Heart left ventricle (tissue), 16 donors: ENCODE measurements at regions not wholly inside any gene's neighbourhood (a gene's known extent, or its start where the extent isn't known, plus 50 kb on each side); places are given as distances from the start of the nearest gene placed in this dataset.

Experiments used
- ATAC-seq, 4 donors: fragments of 200-7000 bp; cut with Tn5 transposase; one replicate each; pipeline ENCODE4 v1.9.1; 2020 to 2022; ENCODE audit warnings: moderate library complexity in 4 of 4, mild to moderate bottlenecking in 3 of 4, moderate number of reproducible peaks in 1 of 4
- DNase-seq, 5 donors: peaks; one replicate each; pipeline ENCODE4 v3.0.0-alpha.2; 2020
- H3K27ac ChIP-seq, 12 donors: fragments of 200-600 bp; sonication (generic) in 4 of 12; one replicate each; pipeline versions ENCODE4 v1.5.0 to v1.8.0; 2016 to 2022; ENCODE audit warnings: mild to moderate bottlenecking in 2 of 12
- H3K27me3 ChIP-seq, 9 donors: fragments of 200-600 bp; sonication (generic) in 2 of 9; one replicate each; pipeline versions ENCODE4 v1.5.1 to v1.8.0; 2016 to 2022; ENCODE audit warnings: mild to moderate bottlenecking in 3 of 9
- H3K36me3 ChIP-seq, 9 donors: fragments of 200-600 bp; sonication (generic) in 2 of 9; one replicate each; pipeline versions ENCODE4 v1.5.0 to v1.8.0; 2018 to 2022; ENCODE audit warnings: mild to moderate bottlenecking in 2 of 9
- H3K4me1 ChIP-seq, 12 donors: fragments of 200-600 bp; sonication (generic) in 4 of 12; one replicate each; pipeline versions ENCODE4 v1.5.0 to v1.8.0; 2016 to 2022; ENCODE audit warnings: mild to moderate bottlenecking in 3 of 12
- H3K4me3 ChIP-seq, 12 donors: fragments of 200-600 bp; sonication (generic) in 4 of 12; one replicate each; pipeline versions ENCODE4 v1.5.0 to v1.8.0; 2017 to 2022; ENCODE audit warnings: mild to moderate bottlenecking in 9 of 12, moderate library complexity in 4 of 12
- H3K9me3 ChIP-seq, 12 donors: fragments of 200-600 bp; sonication (generic) in 4 of 12; one replicate each; pipeline versions ENCODE4 v1.5.0 to v1.8.0; 2016 to 2022; ENCODE audit warnings: mild to moderate bottlenecking in 1 of 12
- POLR2A ChIP-seq, 2 donors: fragments of 450-650 bp; IDR thresholded peaks; one replicate each; pipeline ENCODE4 v1.6.1; 2017; ENCODE audit warnings: antibody characterized with exemption in 2 of 2, mild to moderate bottlenecking in 2 of 2, moderate library complexity in 2 of 2
- WGBS, 4 donors: extraction: QIAGEN DNeasy Blood & Tissue Kit in 2 of 4; methylation state at CpG; one replicate each; pipeline versions ENCODE4 v1.1.5 to v1.1.7; 2013 to 2018; 5-methylcytosine and 5-hydroxymethylcytosine counted together
- intact Hi-C, 10 donors: fragments of 100-400 bp; cut with DNase I; formaldehyde crosslinking; loops; one replicate each; pipeline versions ENCODE4 v1.11.1 to v1.14.2; 2022
- TF ChIP-seq, protein P1 (sequence below), 12 donors: fragments of 200-600 bp; sonication (generic) in 4 of 12; IDR thresholded peaks; one replicate each; pipeline versions ENCODE4 v1.5.0 to v1.8.0; 2018 to 2022; ENCODE audit warnings: antibody characterized with exemption in 12 of 12, mild to moderate bottlenecking in 5 of 12
- donor health status: ischemic (EF 13 %, LVEDD 7.1; RV severe dilation, severe dysfunction).
- donor health status: healthy with polysubstance abuse.
- donor health status: DM: no; HTN: yes; CAD: no.
- donor health status: DM: no; HTN: no; CAD: no.
- donor health status: ischemic (EF 25% LVEDD 6.9; RV normal size, moderate dysfunction).
- donor health status: ischemic (EF 25% LVEDD 5.7; RV mildly dilated, moderate dysfunction).
- donor health status: healthy.
- donor health status: DM: yes; HTN: yes; CAD: no.
- donor health status: ischemic (EF 35%, LVEDD 5.7; RV mildly dilated, moderate dysfunction).
- donor health status: nonischemic (EF 11% LVEDD 7.7; RV severe dilation, severe dysfunction).
- donor health status: DM: yes; HTN: yes; CAD: no.
- donor health status: PGD.
- donor health status: ischemic (EF 29% LVEDD 5.4; RV normal size, mild dysfunction).
- donor health status: nonischemic (EF 23%, LVEDD 6.1; RV moderate dilation, normal function).

DNA sequence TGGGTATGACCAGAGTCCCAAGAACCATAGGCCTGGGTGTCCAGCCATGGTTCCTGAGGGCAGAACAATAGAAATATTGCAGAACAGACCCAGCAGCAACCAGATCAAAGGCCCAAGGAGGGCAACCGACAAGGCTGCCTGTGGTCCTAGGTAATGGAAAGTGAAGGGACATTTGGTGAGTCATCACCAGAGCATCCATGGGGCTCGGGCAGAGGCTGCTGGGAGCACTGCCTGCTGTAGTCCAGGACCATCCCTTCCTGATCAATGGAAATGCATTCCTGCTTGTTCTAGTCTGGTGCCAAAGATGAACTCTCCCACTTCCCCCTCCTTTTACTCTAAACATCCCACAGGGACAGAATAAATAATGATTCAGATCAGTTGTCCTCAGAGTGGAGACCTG is 172.8 kb upstream of the CACNA1E start:
- Histone ChIP-seq H3K27ac (no peak overlapping the region), H3K9me3 (no peaks in the 10 kb centered on the region), H3K36me3 (no peaks in the 10 kb centered on the region), H3K4me3 (no peak overlapping the region), H3K27me3 (peaks cover 0 to 55% (median 11%) of the 10 kb centered on the region in 9 donors), H3K4me1 (no peaks in the 10 kb centered on the region)
- no peak for TF ChIP-seq POLR2A (IDR thresholded peaks at IDR 0.05)
- TF ChIP-seq, protein P1, sequence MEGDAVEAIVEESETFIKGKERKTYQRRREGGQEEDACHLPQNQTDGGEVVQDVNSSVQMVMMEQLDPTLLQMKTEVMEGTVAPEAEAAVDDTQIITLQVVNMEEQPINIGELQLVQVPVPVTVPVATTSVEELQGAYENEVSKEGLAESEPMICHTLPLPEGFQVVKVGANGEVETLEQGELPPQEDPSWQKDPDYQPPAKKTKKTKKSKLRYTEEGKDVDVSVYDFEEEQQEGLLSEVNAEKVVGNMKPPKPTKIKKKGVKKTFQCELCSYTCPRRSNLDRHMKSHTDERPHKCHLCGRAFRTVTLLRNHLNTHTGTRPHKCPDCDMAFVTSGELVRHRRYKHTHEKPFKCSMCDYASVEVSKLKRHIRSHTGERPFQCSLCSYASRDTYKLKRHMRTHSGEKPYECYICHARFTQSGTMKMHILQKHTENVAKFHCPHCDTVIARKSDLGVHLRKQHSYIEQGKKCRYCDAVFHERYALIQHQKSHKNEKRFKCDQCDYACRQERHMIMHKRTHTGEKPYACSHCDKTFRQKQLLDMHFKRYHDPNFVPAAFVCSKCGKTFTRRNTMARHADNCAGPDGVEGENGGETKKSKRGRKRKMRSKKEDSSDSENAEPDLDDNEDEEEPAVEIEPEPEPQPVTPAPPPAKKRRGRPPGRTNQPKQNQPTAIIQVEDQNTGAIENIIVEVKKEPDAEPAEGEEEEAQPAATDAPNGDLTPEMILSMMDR (IDR thresholded peaks at IDR 0.05), result no peak
- intact Hi-C loops, result no loop called here
- DNase-seq (no peak), ATAC-seq (no peak)
- 53 to 63% (median 60%) methylated on average over 2 of the region's 2 CpGs for WGBS, 4 donors

DNA sequence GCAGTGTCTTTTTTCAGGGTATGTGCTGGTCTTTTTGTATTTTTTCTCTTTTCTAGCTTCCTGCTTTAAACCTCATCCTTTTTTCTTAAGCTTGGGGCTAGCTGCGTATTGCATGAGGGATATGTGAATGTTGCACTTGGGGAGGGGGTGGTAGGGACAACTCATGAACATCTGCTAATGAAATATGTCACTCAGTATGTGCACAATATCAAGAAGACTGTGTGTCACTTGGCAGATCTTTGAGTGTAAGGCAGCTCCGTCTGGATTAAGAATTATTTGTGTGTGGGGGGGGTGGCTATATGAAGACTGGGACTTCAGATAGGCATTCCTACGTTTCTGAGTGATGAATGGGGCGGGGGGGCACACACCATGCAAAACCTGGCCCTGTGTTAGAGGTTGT is 170.4 kb upstream of the CACNA1E start:
- peaks cover 15 to 72% (median 29%) of the 10 kb centered on the region in 9 donors for H3K27me3 ChIP-seq
- H3K9me3 ChIP-seq, result no peaks in the 10 kb centered on the region
- H3K4me3 ChIP-seq, result no peak overlapping the region
- no peak for ATAC-seq
- TF ChIP-seq POLR2A (IDR thresholded peaks at IDR 0.05), result no peak
- TF ChIP-seq, protein P1 (IDR thresholded peaks at IDR 0.05), result no peak
- no peaks in the 10 kb centered on the region for H3K36me3 ChIP-seq
- H3K4me1 ChIP-seq, result peaks cover 0 to 10% (median 0%) of the 10 kb centered on the region in 12 donors
- 40 to 47% (median 47%) methylated on average over 4 of the region's 4 CpGs for WGBS, 4 donors
- intact Hi-C loops, result no loop called here
- no peak overlapping the region for H3K27ac ChIP-seq
- DNase-seq, result no peak

DNA sequence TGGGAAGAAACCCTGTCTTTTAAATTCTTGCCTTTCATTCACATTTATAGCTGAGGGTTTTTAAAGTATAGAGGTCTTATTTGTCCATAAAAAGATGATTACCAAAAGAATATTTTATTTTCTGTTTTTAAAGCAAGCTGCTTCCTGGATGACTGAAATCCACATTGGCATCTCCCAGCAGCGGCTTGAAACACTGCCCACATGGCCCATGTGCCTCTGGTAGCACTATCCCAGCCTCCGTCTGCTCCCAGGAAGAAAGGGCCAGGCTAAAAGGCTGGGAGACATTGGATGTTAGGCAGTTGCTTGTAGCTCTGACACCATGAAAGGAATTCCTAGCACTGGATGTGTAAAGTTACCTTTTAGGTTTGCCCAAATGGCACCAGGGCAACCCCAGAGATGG is 169.9 kb upstream of the CACNA1E start:
- H3K4me1 ChIP-seq, result peaks cover 0 to 15% (median 0%) of the 10 kb centered on the region in 12 donors
- H3K36me3 ChIP-seq, result no peaks in the 10 kb centered on the region
- TF ChIP-seq POLR2A (IDR thresholded peaks at IDR 0.05), result no peak
- TF ChIP-seq, protein P1 (IDR thresholded peaks at IDR 0.05), result no peak
- no peak overlapping the region for H3K4me3 ChIP-seq
- intact Hi-C loops, result no loop called here
- ATAC-seq, result no peak
- DNase-seq, result no peak
- H3K27ac ChIP-seq, result no peak overlapping the region
- 79 to 86% (median 83%) methylated on average over 2 of the region's 2 CpGs for WGBS, 4 donors
- peaks cover 19 to 77% (median 34%) of the 10 kb centered on the region in 9 donors for H3K27me3 ChIP-seq
- H3K9me3 ChIP-seq, result no peaks in the 10 kb centered on the region

DNA sequence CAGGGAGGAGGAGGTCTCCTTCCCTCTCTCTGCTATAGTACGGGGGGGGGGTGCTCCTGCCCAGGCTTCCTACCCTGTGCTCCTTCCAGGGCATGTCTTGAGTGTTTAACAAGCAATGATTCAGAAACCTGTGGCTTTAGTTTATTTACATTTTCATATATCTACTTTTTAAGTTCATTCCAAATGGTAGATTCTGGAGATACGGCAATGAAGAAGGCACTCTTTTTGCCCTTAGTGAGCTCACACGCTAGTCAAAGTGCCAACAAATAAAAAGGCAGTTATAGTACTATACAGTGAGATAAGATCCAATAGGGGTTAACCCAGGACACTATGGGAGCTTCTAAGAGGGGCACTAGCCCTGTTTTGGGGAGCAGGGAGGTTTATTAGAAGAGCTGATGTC is 169.3 kb upstream of the CACNA1E start:
- 73 to 93% (median 87%) methylated on average over 3 of the region's 3 CpGs for WGBS, 4 donors
- Histone ChIP-seq H3K9me3 (no peaks in the 10 kb centered on the region), H3K27me3 (peaks cover 19 to 82% (median 40%) of the 10 kb centered on the region in 9 donors), H3K36me3 (no peaks in the 10 kb centered on the region), H3K4me3 (no peak overlapping the region), H3K4me1 (peaks cover 0 to 17% (median 0%) of the 10 kb centered on the region in 12 donors), H3K27ac (no peak overlapping the region)
- TF ChIP-seq, protein P1 (IDR thresholded peaks at IDR 0.05), result no peak
- no peak for TF ChIP-seq POLR2A (IDR thresholded peaks at IDR 0.05)
- no peak for DNase-seq
- ATAC-seq, result no peak
- intact Hi-C loops, result no loop called here
